Fibroblast of villous mesenchyme (primary cell): ENCODE measurements at regions not wholly inside any gene's neighbourhood (a gene's known extent, or its start where the extent isn't known, plus 50 kb on each side); places are given as distances from the start of the nearest gene placed in this dataset.

Experiments
- DNase-seq: peaks from one replicate; pipeline ENCODE4 v3.0.0-alpha.2; 2010; ENCODE audit warnings: low read depth
- H3K4me3 ChIP-seq: 2 replicates; pipeline ENCODE4 v1.5.1; 2011; ENCODE audit warnings: low read depth, mild to moderate bottlenecking, low read length
- TF ChIP-seq, protein P1 (sequence below): IDR thresholded peaks from 2 replicates; pipeline ENCODE4 v1.5.1; 2012; ENCODE audit warnings: low read depth, mild to moderate bottlenecking, low read length; ENCODE audit not compliant: insufficient read depth

DNA sequence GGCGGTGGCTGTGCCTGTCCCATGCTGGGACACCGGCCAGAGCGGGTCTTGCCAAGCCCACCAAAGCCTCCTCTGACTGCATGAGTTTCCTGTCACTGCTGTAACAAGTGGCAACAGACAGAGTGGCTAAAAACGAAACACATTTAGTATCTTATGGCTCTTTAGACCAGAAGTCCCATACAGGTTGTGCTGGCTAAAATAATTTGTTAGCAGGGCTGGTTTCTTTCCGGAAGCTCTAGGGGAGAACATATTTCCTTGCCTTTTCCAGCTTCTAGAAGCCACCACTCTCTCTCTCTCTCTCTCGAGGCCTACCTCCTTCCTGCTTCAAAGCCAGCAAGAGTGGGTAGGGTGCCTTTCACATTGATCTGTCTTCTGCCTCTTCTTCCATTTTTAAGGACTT is 171.6 kb upstream of the PLPP4 start:
- DNase-seq, result no peak

DNA sequence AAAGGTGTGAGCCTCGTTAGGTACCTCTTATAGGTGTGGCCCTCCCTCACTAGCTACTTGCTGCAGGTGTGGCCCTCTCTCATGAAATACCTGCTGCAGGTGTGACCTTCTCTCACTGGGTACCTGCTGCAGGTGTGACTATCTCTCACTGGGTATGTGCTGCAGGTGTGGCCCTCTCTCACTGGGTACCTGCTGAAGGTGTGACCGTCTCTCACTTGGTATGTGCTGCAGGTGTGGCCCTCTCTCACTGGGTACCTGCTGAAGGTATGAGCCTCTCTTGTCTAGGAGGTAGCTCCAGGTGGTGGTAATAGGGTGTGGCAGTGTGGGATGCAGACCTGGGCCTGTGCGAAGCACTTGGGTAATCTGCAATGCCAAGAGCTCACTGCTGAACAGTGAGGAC is 170.7 kb upstream of the PLPP4 start:
- no peak for DNase-seq
- TF ChIP-seq, protein P1, sequence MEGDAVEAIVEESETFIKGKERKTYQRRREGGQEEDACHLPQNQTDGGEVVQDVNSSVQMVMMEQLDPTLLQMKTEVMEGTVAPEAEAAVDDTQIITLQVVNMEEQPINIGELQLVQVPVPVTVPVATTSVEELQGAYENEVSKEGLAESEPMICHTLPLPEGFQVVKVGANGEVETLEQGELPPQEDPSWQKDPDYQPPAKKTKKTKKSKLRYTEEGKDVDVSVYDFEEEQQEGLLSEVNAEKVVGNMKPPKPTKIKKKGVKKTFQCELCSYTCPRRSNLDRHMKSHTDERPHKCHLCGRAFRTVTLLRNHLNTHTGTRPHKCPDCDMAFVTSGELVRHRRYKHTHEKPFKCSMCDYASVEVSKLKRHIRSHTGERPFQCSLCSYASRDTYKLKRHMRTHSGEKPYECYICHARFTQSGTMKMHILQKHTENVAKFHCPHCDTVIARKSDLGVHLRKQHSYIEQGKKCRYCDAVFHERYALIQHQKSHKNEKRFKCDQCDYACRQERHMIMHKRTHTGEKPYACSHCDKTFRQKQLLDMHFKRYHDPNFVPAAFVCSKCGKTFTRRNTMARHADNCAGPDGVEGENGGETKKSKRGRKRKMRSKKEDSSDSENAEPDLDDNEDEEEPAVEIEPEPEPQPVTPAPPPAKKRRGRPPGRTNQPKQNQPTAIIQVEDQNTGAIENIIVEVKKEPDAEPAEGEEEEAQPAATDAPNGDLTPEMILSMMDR, result no peak
- no peak overlapping the region for H3K4me3 ChIP-seq

More for the DNA sequence above, 171.6 kb upstream of the PLPP4 start:
- H3K4me3 ChIP-seq, result no peak overlapping the region
- TF ChIP-seq, protein P1, result no peak

DNA sequence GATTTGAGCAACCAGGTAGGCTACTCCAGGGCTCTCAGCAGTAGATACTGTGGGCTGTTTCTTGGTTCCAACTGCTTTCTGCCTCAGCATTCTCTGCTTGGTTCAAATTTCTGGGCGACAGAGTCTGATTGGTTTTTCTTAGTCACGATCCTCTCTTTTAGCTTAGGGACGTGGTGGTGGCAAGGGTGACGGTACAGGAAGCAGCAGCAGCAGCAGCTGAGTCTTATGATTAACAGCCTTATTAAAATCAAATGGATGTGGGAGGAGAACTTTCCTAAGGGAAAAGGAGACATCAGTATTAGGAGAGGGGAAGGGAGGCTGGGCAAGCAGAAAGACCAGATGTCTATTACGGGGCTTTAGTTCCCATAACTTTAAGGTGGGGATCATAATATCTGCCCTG is 156.5 kb upstream of the PLPP4 start:
- H3K4me3 ChIP-seq, result no peak overlapping the region
- no peak for DNase-seq
- TF ChIP-seq, protein P1, result no peak

DNA sequence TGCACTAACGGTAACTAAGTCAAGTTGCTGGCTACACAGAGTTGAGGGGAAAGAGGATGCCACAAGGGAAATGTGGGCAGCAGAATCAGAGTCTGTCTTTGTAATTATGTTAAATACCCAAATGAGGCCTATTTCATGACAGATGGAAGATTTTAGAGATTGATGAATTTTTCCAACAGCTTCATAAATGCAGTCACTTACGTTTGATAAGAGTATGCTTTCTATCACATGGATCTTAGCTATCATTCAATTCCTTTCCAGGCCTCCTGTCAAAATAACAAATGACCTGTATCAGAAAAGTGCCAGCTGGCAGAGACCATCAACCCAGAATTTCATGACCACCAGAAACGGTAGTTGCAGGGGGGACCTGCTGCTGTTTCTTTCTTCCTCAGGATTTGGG is 148.4 kb upstream of the PLPP4 start:
- TF ChIP-seq, protein P1, result no peak
- H3K4me3 ChIP-seq, result no peak overlapping the region
- no peak for DNase-seq

DNA sequence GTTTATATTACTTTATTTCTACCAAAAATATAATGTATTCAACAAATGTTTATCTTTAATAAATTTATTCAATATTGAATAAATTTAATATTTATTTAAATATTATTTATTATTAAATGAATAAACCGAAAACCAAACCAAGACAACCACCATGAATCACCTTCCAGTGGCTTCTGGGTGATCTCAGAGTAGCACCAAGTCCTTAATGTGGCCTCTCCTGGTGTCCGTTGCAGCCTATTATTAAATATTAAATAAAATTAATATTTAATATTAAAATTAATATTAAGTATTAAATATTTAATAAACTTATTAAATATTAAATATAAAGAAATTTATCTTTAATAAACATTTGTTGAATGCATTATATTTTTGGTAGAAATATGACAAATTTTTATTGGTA is 143.3 kb upstream of the PLPP4 start:
- TF ChIP-seq, protein P1, result no peak
- H3K4me3 ChIP-seq, result no peak overlapping the region
- no peak for DNase-seq

DNA sequence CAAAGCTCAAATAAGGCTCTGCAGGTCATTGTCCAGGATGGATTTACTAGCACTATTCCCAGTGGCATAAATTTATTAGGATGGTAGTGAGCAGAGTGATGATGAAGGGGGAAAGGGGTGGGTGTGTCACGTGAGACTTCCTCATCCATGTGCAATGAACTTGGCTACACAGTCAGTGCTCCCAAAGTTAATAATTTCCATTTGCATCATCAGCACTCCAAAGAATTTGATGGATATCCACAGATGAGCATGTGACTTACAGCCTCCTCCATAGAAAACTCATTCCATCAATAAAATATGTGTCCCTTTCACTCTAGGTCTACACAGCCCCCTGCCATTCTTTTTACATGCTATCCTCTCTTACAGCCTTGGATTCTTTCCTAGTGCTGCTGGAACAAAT is 142.6 kb upstream of the PLPP4 start:
- TF ChIP-seq, protein P1, result no peak
- no peak for DNase-seq

DNA sequence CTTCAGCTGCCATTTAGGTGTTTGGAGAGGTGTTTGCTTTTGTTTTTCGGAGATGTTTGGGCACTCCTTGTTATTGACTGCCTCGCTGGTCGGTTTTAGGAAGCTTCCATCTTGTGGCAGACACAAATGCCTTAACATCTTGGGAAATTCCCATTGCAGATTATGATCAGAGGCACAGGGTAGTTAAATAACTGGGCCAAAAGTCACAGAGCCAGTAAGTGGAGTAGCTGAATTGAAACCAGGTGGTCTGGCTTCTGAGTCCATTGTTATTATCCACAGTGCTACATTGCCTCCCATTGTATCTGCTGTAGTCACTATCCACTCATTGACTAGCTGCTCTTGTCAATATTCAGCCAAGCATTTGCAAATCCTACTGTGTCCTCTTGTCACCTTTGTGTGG is 138.2 kb upstream of the PLPP4 start:
- TF ChIP-seq, protein P1, result no peak
- DNase-seq, result no peak
- H3K4me3 ChIP-seq, result no peak overlapping the region

More for the DNA sequence above, 142.6 kb upstream of the PLPP4 start:
- H3K4me3 ChIP-seq, result no peak overlapping the region
